GM19438 (cell line): ENCODE measurements at regions not wholly inside any gene's neighbourhood (a gene's known extent, or its start where the extent isn't known, plus 50 kb on each side); places are given as distances from the start of the nearest gene placed in this dataset.
"Not testable (repeated sequence)": the region's sequence is repeated elsewhere in the genome, so short reads cannot be mapped to it uniquely, and the experiment has no call there.

Experiments used
- ATAC-seq: cut with Tn5 transposase; IDR thresholded peaks from one replicate; pipeline ENCODE4 v1.9.1; 2021; ENCODE audit warnings: low read depth; ENCODE audit not compliant: unreplicated experiment

DNA sequence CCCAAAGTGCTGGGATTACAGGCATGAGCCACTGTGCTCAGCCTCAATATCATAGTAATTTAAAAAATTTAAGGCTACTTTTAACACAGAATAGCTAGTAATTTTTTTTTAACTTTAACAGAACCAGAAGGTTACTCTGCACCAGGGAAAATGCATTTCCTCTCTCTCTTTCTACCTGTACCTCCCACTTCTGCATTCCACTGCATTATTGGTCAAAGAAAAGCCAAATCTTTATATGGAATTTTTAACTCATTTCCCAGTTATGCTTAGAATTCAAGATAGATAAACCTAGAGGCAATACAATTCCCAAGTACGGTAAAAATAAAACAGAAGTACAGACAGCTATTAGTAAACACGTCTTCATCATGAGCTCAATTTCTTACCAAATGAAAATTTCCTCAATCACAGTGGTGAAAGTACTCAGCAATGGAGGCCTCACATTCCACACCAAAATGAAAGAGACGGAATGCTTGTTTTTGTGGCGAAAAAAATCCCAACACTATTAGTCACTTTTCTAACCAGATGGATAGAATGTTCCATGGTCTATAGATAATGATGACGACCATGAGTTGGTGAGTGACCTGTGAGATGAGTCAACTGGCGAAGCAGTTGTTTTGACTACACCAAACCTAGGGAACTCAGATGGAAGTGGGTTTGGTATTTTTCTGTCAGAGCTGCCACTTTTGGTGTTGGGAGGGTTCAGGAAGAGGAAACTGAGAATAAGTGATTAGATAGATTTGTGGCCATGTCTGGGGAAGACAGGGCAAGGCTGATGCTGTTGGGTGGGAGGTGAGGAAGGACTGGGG, 104.7 kb upstream of the SGK1 start:
- no peak for ATAC-seq

DNA sequence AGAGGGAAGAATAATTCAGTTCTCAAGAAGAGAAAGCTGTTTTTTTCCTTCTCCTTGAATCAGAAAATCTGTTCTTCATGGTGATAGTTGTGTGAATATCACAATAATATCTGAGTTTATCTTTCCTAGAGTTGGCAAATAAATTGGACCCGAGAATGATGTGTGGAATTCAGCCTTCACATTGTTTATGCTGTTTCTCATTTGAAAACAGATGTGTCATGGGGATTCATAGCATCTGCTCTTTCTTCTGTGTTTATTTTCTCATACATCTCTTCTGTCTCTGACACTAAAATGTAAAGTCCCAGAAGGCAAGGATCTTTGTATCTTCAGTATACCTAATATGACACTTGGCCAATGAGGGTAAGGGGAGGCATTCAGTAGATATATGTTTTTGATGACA, 103.6 kb upstream of the SGK1 start:
- ATAC-seq: no peak

DNA sequence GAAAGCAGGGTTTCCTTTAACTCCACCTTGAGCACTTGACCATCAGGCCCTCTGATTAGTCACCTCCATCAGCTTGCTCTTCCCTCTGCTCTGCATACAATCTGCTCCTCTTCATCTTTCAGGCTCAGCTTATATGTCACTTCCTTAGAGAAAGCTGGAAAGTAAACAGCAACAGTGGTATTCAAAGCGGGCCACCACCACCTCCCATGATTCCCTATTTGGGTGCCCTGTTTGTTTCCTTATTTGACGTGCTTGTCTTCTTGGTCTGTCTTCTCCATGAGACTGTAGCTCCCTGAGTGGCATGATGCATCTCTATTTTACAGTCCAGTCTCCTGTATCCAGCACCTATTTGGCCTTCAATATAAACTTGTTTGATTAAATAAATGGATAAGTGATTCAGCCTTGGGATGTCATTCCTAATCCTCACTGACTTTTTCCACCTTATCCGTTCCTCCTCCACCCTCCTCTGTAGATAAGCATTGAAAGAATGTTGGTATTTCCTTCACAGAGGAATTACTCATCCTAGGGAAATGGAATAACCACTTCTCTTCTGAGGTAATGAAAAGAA, 102.8 kb upstream of the SGK1 start:
- no peak for ATAC-seq

DNA sequence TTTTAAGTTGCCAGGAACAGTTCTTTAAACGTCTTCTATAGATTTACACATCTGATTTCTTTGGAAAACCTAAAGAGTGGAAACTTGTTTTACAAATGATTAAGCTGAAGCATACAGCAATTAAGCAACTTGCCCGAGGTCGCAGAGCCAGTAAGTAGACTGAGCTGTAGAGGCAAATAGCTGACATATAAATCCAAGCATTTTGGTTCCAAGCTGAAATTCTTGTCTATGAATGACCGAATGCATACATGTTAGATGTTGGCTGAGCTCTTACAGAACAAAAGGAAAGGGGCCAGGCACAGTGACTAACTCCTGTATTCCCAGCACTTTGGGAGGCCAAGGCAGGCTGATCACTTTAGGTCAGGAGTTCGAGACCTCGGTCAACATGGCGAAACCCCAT, 101.8 kb upstream of the SGK1 start:
- no peak for ATAC-seq

DNA sequence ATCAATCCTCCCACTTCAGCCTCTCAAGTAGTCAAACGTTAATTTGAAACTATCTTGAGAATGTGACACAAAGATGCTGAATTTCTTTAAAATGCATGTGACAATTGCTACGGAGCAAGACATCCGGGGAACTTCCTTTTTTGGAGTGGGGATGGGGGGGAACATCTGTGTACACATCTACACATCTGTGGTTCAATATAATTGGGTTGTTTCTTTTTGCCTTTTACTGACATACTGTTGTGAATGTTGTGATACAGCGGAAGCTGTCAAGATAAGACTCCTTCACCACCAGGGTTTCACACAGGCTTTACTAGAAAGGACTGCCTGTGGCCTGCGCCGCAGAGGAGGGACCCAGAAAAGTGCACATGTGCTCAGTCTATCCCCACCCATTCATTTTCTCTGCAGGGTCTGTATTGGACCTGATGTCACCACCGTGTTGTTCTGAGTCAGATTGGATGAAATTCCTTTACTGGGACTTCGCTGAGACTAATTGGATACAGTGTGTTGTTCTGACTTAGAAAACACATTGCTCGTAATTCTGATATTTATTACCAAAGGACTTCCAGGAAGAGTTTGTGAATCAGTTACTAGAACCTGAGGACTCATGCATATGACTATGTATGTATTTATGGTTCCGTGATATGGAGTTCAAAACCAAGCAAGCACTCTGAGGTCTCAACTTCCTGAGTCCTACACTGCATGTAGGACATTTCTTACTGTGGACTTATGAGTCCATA, 98.7 kb upstream of the SGK1 start:
- ATAC-seq: no peak

DNA sequence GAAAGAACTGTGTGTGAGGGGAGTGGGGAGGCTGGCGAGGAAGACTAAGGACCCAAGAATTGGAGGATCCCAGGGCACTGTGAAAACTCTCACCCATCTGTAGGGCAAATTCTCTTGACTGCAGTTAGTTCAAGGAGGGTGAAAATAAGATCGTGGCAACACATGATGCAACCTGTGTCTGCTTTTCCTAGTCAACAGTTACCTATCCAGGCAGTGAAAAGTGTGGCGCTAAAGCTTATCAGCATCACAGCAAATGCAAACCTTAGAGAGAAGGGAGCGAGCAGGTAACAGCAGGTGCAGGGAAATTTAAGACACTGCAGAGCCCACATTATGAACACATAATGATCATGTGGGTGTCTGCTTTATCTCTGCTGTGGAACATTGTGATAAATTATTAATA, 97.7 kb upstream of the SGK1 start:
- ATAC-seq: no peak

DNA sequence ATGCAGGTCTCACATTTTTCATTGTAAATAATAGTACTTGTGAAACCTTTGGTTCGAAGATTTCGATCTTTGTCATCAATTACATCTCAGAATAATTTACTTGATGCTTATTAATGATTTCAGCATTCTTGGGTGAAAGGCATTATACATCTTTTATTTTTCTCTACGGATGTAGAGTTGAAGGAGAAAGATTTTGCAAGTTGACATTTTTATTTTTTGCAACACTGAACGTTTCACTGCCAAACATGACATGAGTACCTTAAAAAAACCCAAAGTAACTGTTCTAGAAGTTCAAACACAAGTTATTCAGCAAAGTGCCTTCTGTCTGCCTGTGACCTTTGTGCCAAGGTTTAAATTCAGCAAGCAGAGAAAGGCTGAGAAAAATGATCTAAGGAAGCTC, 97.3 kb upstream of the SGK1 start:
- no peak for ATAC-seq

DNA sequence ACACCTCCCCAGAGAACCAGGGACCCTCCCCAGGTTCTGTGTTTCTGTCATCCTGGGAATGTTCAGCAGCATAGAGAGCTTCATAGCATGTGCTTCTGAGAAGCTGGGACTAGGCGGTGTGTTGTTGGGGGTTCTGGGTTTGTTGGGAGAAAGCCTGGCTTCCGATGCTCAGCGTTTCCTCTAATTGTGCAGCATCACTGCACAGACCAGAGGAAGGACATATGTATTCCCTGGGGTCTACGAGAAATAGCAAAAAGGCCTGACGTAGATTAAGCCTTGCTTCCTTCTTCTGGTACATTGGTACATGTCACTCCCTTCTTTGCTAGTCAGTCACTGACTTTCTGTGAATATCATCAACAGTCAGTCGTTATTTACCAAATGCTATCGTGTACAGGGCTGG, 96.9 kb upstream of the SGK1 start:
- ATAC-seq: no peak

DNA sequence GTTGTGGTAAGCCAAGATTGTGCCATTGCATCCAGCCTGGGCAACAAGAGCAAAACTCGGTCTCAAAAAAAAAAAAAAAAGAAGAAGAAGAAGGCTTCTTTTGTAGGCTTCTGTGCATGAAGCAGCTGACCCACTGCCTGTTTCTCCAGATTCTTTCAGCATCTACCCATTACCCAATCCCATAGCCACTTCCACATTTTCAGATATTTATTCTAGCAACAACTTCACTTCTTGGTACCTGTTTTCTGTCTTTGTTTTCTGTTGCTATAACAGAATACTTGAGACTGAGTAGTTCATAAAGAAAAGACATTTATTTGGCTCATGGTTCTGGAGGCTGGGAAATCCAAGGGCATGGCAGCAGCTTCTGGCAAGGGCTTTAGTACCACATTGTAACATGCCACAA, 95.3 kb upstream of the SGK1 start:
- ATAC-seq: no peak

DNA sequence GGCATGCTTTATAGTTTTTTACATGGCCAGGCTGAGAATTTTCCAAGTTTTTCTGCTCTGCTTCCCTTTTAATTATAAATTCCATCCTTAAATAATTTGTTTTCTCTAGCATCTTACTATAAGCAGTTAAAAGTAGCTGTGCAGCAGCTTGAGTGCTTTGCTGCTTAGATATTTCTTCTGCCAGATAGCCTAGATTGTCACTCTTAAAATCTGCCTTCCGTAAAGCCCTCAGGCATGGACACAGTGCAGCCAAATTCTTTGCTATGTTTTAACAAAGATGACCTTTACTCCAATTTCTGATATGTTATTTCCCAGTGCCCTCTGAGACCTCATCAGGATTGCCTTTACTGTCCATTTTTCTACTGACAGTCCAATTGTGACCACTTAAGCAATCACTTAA, 92.6 kb upstream of the SGK1 start:
- no peak for ATAC-seq

DNA sequence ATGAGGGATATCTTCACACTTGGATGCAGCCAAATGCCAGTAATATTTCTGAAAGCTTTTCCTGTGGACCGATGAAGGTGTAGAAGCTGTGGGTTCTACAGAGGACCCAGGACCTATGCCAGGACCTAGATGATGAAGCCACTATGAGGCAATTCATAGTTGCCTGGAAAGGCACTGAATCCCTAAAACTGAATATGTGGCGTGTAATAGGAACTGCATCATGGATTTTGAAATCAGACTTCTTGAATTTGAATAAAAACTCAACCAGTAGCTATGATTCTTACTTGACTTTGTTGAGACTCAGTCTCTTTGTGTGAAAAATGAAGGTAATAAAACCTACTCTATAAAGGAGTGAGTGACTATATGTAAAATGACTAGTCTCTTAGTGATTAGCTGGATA, 89.9 kb upstream of the SGK1 start:
- no peak for ATAC-seq

DNA sequence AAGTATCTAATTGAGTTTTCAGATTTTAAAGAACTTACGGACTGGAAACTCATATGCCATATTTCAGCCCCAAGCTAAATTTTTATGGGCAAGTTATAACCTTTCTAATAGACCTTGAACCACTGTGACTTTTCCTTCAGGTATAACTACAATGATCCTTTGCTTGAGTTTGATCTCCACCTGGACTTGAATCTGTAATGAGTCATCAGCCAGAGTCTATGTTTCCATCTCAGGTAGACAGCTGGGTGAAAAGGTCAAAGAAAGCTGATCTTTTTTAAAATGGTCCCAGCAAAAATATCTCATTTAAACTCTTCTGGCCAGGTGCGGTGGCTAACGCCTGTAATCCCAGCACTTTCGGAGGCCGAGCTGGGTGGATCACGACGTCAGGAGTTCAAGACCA, 88.4 kb upstream of the SGK1 start:
- no peak for ATAC-seq

DNA sequence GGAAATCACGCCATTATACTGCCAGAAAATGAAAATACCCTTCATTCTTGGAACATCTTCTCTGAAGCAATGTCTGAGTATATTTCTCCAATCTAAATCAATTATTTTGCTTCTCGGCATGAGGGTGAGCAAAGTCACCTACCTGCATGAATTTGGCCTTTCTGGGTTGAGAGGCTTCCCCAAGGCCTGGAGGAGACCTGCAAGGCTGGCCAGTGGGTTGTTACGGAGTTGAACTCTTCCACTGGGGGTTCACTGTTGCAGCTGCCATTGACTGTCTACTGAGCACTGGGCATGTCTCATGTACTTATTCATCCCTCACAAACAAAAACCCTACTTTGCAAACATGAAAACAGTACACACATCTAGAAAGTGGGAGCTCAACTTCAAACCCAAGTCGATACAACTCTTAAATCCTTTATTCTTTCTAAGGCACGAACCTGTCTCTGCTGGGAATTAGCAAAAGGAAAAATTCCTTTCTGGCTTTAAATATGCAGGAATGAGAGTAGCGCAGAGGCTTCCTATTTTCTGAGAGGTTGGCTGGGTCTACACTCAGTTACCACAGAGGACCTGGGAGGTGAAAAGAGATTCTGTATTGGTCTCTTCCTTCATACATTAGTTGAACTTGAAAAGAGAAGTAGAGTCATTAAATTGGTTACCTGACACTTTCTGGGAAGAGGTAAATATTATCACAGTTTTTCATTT, 87.6 kb upstream of the SGK1 start:
- no peak for ATAC-seq

DNA sequence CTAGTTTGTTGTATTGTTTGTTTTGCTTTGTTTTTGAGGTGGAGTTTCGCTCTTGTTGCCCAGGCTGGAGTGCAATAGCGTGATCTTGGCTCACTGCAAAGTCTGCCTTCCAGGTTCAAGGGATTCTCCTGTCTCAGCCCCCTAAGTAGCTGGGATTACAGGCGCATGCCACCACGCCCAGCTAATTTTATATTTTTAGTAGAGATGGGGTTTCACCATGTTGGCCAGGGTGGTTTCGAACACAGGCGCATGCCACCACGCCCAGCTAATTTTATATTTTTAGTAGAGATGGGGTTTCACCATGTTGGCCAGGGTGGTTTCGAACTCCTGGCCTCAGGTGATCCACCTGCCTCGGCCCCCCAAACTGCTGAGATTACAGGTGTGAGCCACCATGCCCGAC, 85.4 kb upstream of the SGK1 start:
- ATAC-seq: not testable (repeated sequence)

DNA sequence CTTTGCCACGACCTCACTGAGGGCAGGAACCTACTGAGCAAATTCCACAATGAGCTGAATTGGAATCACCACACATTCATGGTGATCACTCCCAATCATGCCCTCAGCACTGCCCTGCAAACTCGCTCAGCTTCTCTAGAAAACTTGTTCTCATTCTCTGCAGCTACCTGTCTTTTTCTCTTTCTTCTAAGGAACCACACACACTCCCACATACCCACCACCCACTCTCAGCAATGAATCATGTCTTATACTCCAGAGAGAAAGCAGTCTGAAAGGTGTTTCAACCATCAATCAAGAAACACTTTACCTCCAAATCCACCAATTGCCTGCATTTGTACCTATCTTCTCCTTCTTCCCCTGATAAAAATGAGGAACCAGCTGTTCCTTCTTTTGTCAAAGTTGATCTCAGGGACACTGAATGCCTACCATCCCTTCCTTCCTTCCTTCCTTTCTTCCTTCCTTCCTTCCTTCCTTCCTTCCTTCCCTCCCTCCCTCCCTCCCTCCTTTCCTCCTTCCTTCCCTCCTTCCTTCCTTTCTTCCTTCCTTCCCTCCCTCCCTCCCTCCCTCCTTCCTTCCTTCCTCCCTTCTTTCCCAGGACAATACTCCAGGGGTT, 84.6 kb upstream of the SGK1 start:
- ATAC-seq: no peak

DNA sequence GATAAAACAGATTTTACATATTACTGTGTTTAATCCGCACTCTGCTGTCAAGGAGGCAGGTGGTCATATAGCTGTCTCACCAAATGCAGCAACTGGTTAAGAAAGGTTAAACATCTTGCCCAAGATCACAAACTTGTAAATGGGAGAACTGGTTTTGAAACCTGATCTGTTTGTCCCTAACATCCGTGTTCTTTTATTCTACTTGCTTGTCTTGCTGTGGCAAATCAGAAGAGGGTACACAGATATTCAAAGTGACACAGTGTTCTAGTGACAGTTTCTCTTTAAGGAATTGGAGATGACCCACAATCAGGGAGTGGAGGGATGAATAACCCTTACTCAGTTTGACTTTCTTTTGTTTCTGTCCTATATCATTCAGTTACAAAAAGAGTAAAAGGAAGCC, 83.0 kb upstream of the SGK1 start:
- ATAC-seq: no peak

DNA sequence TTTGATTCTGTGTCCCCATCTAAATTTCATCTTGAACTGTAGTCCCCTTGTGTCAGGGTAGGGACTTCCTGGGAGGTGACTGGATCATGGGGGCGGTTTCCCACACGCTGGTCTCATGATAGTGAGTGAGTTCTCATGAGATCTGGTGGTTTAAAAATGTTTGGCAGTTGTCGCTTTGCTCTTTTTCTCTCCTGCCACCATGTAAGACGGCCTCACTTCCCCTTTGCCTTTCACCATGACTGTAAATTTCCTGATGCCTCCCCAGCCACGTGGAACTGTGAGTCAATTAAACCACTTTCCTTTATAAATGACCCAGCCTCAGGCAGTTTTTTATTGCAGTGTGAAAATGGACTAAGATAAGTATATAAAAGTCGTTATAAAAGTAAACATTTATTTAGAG, 80.5 kb upstream of the SGK1 start:
- no peak for ATAC-seq

DNA sequence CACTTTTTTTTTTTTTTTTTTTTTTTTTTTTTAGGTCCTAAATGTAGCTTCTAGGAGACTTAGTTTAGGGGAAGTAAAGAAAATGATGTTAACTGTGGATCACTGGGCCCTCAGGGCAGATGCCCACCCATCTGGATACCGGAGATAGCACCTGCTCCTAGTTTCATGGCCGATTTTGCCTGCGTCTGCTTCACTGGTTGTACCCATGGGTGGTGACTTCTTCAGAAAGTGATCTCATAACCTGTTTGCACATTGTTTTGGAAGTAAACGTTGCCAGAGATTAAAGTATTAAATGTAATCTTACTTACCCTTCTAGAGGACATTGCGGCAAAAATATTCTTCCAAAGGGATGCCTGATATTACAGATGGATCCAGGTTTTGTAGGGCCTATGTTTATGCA, 79.8 kb upstream of the SGK1 start:
- no peak for ATAC-seq

DNA sequence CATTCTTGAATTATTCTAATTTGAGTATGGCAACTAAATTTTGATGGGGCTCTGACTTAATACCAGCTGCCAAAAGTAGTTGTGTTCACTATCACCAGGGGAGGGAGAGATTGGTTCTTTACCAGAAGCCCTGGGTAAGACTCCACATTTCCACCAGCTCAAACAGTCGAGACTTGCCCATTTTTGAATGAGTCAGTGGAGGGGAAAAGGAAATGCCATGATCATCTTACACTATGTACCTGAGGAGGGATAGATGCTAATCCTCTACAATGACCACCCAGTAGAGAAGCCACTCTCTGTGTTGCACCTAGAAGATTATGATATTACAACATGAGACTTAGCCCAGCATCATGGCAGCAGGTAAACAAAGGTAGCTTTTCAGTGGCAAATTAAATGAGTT, 77.0 kb upstream of the SGK1 start:
- ATAC-seq: no peak

DNA sequence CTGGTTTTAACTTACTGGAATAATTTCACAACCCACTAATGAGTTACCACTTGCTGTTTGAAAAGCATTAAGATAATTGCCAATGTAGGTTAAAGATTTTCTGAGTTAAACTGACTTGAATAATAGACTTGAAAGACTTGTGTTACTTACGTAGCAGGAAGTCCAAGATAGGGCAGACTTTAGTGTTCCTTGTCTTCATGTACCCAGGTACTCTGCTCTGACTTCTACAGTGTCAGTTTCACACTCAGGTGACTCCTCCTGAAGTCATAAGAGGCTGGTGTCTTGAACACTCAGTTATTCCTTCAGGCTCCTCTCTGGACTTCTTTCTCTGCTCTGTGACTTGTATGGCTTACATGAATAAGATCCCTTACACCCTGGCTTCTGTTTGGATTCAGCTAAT, 76.3 kb upstream of the SGK1 start:
- ATAC-seq: no peak

DNA sequence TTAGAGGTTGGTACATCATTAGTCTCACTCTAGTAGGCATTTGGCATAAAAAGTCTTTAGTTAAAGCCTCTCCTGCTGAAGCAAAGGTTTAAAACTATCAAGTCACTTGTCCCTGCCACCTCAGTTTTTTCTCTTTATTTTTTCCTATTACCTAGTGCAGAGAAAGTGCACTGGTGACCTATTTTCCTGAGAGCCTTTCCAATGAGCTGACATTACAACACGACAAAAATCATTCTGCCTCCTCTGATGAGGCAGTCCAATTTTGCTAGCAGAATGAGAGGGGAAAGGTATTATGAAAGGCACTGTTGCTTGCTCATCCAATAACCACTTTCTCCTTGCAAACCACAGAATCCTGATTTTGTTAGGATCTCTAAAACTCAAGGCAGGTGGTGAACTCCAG, 73.3 kb upstream of the SGK1 start:
- ATAC-seq: no peak
